Activated CD4-positive, CD25-positive, alpha-beta regulatory T cell treated with anti-CD3 and anti-CD28 coated beads, Interleukin-2, amount 50 U/mL, for 24 hours (primary cell): ENCODE measurements at regions not wholly inside any gene's neighbourhood (a gene's known extent, or its start where the extent isn't known, plus 50 kb on each side); places are given as distances from the start of the nearest gene placed in this dataset.
"Not testable (repeated sequence)": the region's sequence is repeated elsewhere in the genome, so short reads cannot be mapped to it uniquely, and the experiment has no call there.

Experiments
- ATAC-seq, 2 donors: fragments of 150-1000 bp; cut with Tn5 transposase; one replicate each; pipeline ENCODE4 v1.10.0; 2021; ENCODE audit warnings: mild to moderate bottlenecking in 1 of 2, moderate library complexity in 1 of 2

DNA sequence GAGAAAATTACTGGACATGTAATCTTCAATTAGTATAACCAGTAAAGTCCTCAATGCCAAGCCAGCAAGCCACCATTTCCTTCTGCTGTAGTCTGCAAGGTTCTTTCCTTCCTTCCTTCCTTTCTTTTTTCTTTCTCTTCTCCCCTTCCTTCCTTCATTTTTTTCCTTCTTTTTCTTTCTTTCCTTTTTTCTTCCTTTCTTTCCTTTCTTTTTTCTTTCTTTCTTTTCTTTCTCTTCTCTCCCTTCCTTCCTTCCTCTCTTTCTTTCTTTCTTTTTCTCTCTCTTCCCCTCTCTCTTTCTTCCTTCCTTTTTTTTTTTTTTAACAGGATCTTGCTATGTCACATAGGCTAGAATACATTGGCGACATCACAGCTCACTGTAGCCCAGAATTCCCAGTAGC lies 369.8 kb downstream of the SEMA3D start:
- ATAC-seq: no peak

DNA sequence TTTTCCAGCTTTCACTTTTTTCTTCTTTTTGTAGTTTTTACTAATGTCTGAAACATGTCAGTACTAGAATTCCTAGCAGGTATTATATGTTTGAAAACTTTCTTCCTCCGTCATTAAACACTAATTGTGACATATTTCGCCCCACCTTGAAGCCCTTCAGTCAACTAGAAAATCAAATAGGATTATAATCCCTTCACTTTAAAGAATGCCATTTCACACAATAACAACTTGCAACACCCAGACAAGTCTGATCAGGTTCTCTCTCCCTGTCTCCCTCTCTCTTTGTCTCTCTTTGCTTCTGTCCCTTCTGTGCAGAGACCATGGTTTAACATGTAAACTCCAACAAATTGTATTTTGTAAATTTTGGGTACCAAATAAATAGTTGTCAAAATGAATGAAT lies 373.5 kb downstream of the SEMA3D start:
- ATAC-seq: no peak

DNA sequence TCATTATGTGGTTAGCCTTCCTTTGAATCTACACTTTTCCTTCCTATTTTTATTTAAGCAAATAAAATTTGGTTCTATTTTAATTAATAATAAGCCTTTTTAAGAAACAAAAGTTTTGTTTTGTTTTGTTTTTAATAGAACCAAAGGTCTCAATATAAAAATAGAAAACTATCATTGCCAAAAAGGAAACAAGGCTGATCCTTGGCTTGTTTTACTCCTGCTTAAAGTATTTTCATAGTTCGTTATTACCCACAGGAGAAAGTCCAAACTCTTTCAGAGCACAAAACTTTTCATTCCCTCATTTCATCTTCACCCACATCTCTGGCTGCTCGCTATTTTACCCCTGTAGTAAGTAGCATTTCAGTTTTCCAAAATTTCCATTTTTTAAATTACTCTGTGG lies 374.8 kb downstream of the SEMA3D start:
- no peak for ATAC-seq

GRCh38 chr7:84811362-84811761 lies 375.5 kb downstream of the SEMA3D start:
- no peak for ATAC-seq

GRCh38 chr7:84809877-84810276 lies 377.0 kb downstream of the SEMA3D start:
- no peak for ATAC-seq

DNA sequence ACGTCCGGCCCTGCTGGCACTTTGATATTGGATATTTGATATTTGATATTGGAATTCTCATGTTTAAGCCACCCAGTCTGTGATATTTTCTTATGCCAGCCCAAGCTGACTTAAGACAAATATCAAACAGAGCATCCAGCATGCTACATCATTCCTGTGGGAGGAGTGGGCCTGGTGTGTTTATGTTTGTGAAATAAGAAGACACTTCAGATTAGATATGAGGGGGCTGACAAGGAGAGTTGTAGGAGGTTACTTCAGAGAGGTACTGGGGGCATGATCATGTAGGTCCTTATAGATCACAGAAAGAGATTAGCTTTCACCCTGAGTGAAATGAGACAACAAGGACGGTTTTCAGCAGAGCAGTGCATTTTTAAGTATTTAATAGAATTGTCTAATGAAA lies 382.9 kb downstream of the SEMA3D start:
- ATAC-seq: no peak

GRCh38 chr7:84801396-84801795 lies 385.5 kb downstream of the SEMA3D start:
- ATAC-seq: no peak

- ATAC-seq: no peak
Measured at GRCh38 chr7:84800846-84801245, 386.0 kb downstream of the SEMA3D start.

DNA sequence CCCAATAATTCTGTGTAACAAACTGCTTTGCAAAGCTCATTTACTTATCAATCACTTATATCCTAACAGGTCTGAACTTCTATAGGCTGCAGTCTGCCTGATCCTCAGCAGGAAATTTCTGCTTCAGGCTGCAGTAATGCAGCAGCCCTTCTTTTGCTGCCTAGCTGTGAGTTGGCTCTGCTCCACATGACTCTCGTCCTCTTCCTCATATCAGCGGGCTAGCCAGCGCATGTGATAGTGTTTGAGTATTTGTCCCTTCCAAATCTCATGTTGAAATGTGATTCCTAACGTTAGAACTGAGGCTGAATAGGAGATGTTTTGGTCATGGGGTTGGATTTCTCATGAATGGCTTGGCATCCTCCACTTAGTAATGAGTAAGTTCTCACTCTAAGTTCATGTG lies 387.8 kb downstream of the SEMA3D start:
- ATAC-seq: no peak

DNA sequence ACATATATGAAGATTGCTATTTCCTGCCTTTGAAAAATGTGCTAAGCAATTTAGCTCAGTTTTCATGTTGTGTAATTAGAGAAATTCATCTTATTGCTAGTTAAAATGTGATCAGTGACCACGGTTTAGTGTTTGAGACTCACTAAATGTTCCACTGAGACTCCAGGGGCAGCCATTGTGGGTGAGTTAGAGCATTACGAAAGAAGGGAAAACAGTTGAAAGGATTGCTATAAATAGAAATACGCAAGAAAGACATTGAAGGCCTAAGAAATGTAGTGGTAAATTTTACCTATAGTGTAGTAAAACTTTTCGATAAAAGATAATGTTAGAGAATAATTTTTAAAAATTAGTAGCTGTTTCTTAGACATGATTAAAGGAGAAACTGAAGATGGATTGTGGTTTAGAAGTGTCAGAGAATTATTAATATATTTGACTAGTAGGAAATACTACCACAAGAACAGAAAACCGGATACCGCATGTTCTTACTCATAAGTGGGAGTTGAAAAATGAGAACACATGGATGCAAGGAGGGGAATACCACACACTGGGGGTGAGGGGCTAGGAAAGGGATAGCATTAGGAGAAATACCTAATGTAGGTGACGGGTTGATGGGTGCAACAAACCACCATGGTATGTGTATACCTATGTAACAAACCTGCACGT lies 394.5 kb downstream of the SEMA3D start:
- no peak for ATAC-seq

GRCh38 chr7:84790882-84791281 lies 396.0 kb downstream of the SEMA3D start:
- no peak for ATAC-seq

GRCh38 chr7:84786073-84786472 lies 400.8 kb downstream of the SEMA3D start:
- ATAC-seq: no peak

- no peak for ATAC-seq
Measured at GRCh38 chr7:84784450-84784849, 402.4 kb downstream of the SEMA3D start.

DNA sequence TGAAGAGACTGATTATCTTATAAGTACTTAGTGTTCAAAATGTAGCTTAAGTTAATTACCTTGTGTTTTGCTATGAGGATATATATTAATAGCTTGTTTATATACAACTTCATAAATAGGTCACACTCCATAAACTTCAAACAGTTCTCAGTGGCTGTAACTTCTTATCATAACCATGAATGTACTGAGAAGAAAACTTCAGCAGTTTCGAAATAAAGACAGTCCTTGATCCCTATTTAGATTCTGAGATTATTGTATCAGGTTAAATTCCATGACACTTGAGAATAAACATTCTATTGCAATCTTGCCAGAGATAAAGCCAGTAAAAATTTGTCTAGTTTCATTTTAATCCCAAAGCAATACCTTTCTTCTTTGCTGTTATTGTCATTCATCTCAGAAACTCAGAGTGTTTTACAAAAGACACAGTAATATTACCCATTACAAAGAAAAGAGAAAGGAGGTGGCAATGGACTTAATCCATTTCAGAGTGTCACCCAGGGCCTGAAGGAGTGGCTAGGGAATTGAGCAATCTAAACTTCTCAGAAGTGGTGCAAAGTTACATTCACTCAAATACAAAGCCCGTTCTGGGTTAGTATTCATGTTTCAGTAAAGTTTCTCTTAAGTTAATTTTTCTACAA lies 403.6 kb downstream of the SEMA3D start:
- ATAC-seq: no peak

GRCh38 chr7:84781838-84782237 lies 405.0 kb downstream of the SEMA3D start:
- ATAC-seq: no peak

DNA sequence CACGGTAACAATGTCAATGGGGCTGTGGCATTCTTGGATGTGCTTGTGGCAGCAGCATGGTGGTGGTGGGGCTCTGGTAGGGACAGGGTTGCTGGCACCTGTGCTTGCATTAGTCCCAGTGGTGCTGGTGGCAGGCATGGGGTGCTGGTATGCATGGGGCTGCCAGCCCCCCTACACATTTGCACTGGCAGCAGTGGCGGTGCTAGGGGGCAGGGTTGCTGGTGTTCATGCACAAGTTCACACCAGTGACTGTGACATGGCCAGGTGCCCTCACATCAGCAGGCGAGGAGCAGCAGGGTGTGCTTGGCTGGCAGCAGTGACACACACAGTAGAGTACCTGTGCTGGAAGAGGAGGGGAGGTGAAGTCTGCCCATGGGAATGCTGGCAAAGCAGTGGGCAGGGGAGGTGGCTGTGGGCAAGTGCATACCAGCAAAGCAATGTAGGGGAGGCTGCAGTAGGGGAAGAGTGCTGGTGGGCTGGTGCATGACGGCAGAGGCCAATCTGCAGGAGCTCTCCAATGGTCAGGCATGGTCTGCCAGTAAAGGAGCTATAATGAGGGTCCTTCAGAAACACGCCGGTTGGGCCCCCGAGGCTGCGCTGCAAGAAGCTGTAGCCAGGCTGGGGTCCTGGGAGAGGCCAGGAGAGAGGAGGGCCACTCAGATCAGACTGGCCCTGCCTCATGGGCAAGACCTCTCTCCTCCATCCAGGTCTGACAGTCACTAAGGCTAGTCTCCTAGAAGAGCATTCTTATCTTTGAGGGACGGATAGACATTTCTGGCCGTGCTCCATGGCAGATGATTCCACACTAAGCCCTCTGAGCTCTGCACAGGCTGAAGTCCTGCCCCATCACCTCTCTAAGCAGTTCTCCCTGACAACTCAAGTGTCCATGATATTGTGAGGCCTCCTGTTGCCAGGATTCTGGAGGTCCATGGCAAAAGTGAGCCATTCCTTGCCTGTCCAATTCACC lies 406.4 kb downstream of the SEMA3D start:
- peak in 1 of 2 donors; percentile 9 for ATAC-seq

DNA sequence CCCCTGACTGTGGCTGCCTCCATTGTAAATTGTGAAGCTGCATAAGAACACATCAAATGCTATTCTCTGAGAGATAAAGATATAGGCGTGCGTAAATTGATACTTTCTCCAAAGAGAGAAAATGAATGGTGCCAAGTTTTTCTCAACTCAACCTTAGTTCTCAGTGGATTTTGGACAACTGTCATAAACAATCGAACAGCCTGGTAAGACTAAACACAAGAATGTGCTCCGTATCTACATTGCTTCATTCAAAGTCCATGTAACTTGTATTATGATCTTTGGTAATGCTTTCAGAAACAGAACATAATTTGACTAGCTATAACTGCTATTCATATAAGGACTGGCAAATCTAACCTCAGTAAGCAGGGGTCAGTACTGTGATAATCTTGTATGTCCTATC lies 429.1 kb downstream of the SEMA3D start:
- no peak for ATAC-seq

GRCh38 chr7:84746353-84746752 lies 440.5 kb downstream of the SEMA3D start:
- ATAC-seq: no peak

GRCh38 chr7:84744385-84744784 lies 442.5 kb downstream of the SEMA3D start:
- no peak for ATAC-seq

DNA sequence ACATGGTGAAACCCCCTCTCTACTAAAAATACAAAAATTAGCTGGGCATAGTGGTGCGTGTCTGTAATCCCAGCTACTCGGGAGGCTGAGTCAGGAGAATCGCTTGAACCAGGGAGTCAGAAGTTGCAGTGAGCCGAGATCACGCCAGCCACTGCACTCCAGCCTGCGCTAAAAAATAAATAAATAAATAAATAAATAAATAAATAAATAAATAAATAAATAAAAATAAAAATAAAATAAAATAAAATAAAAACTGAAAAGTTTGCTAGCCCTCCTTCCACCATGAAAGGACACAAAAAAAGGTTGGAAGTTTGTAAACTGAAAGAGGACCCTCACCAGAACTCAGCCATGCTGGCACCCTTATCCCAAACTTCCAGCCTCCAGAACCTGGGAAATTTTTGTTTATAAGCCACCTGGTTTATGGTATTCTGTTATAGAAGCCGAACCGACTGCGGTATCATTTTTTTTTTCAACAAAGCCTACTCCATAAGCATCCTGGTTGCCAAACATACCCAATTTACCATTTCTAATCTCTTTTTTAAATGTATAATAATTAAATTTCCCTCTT lies 448.2 kb downstream of the SEMA3D start:
- ATAC-seq: no peak

GRCh38 chr7:84735677-84736076 lies 451.2 kb downstream of the SEMA3D start:
- no peak for ATAC-seq

DNA sequence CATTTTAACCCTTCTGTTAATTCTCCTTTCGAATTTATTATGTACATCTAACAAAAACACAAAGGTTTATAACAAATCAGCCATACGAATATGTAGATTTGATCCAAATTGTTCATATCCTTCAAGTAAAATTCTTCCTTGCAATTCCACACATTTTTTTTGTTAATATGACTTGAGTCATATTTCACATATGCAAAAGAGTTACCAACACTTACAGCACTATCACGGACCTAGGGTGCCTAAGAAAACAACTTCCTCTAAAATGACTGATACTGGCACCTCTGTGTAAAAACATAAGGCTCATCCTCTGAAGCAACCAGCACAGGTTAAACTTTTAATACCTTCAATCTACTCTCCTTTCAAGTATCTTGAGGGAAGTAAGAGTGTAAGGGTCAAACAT lies 451.8 kb downstream of the SEMA3D start:
- ATAC-seq: no peak

DNA sequence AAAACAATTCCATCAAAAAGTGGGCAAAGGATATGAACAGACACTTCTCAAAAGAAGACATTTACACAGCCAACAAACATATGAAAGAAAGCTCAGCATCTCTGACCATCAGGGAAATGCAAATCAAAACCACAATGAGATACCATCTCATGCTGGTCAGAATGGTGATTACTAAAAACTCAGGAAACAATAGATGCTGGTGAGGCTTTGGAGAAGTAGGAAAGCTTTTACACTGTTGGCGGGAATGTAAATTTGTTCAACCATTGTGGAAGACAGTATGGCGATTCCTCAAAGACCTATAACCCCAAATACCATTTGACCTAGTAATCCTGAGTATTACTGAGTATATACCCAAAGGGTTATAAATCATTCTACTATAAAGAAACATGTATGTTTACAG lies 452.9 kb downstream of the SEMA3D start:
- not testable (repeated sequence) for ATAC-seq
